ENCODE measurements at regions not wholly inside any gene's neighbourhood (a gene's known extent, or its start where the extent isn't known, plus 50 kb on each side); places are given as distances from the start of the nearest gene placed in this dataset.

DNA sequence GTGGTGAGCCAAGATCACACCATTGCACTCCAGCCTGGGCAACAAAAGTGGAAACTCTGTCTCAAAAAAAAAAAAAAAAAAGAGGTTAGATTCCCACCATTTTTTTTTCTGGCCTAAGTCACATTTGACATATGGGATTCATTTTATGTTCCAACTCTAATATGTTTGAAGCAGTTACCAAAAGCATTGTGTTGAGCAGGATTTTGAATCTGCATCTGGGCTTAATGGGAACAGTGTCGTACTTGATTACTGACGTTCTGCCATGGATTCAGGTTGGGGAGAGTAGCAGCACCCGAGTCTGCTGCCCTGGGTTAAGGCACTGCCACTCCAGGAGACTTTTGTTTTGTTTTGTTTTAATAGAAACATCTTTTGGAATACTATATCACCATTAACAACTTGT lies 348.7 kb upstream of the TBL1XR1 start:
- DNase-seq, result no peak

DNA sequence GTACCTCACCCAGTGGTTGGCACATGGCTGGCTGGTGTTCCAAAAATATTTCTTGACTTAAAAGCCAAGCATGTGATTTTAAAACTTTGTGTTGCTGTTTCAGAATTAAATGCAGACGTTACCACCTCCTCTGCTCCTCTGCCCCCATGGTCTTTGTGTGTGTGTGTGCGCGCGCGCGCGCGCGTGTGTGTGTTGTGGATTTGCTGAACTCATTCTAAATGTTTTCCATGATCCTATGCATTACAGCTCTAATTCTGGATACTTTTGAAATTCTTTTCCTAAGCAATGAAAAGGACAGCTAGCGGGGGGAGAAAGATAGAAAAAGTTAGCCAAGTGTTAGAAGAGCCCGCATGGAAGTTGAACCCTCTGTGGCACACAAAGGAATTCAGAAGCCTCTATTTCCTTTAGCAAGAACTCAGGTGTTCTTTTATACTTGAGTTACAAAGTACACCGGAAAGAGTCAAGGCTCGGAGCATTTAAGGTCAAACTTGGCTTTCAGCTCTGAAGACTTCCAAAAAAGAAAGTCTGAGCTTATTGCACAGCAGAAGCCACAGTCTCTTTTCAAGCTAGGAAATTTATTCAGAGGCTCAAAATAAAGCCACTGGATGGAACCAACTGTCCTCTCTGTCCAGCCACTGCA lies 350.5 kb upstream of the TBL1XR1 start:
- peak in 1 of 2 donors; percentile 14 for DNase-seq

DNA sequence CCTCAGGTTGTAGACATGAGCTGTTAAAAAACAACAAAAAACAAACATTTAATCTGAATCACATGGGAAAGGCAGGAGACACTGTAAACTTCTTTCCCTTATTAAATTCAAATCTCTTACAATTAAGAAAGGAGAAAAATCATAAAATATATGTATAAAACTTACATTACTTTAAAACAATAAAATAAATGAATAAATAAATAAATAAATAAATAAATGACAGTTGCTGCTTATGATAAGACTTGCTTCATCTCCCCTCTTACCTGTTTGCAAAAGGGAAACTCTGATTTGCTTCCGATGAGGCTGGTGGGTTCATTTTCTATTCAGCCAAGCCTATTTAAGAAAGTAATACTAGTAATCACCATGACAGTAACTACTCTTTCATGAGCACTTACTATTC lies 353.4 kb upstream of the TBL1XR1 start:
- DNase-seq, result no peak

DNA sequence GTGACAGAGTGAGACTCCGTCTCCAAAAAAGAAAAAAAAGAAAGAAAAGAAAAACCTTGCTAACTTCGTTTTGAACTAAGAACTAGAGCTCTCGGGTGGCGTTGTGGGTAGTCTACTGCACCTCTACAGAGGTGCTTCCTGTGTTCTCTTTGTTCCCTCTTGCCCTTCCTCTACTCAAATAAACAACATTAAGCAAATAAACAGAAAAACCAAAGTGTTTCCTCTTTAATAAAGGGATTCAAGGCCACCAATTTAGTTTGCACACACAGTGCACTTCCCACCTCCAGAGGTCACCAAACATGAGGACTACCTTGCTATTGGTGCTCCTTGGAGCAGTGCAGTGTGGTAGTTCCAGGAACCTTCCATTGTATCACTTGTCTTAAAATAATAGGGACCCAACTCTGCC lies 354.2 kb upstream of the TBL1XR1 start:
- peak in 1 of 2 donors; percentile 25 for DNase-seq

DNA sequence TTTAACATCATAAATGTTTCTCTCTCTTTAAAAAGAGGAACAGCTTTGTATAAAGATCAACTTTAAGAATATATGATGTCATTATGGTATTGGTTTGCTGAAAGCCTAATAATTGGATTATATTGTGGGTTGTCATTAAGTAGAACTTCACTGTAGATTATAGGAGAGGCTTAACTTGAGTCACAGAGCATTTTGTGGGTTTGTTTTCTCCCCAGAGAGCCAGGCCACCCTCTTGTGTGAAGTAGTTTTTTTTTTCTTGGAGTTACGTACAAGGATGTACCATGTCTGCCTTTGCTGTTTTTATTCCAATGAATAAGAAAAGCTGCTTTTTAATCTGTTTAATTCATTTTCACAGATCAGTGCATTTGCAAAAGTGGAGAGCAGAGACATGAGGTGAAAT lies 354.8 kb upstream of the TBL1XR1 start:
- DNase-seq, result no peak

DNA sequence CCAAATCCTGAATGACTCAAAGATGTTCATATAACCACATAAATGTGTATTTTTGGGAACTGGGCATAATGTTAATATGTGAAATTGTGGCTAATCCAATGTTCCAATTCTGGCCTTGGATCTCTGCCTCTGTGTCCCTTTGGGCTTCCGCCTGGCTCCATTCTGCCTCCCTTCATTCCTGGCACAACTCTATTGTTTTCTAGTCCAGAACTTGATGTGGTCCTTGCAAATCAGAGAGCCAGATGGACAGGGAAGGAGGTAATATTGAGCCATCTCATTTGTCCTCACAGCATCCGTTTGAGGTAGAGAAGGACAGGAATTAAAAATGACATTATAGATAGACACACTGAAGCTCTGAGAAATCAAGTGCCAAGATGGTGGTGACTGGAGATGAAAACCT lies 355.7 kb upstream of the TBL1XR1 start:
- no peak for DNase-seq

DNA sequence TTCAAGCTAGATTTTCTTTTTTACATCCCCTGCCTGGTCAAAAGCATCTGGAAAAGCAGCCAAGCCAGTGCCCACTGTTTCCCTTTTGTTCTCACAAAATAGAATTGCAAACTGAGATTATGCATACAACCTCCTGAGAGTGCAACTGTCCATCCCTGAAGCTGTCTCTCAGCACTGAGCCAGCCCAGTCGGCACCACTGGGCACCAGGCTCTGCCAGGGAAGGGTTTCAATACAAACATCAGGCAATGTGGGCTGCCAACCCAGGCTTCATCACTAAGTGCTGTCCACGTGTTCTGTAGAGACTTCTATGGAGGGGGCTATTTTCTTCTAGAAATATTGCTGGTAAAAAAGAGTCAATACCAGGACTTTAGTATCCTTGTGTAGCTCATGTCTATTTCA lies 356.3 kb upstream of the TBL1XR1 start:
- no peak for DNase-seq

DNA sequence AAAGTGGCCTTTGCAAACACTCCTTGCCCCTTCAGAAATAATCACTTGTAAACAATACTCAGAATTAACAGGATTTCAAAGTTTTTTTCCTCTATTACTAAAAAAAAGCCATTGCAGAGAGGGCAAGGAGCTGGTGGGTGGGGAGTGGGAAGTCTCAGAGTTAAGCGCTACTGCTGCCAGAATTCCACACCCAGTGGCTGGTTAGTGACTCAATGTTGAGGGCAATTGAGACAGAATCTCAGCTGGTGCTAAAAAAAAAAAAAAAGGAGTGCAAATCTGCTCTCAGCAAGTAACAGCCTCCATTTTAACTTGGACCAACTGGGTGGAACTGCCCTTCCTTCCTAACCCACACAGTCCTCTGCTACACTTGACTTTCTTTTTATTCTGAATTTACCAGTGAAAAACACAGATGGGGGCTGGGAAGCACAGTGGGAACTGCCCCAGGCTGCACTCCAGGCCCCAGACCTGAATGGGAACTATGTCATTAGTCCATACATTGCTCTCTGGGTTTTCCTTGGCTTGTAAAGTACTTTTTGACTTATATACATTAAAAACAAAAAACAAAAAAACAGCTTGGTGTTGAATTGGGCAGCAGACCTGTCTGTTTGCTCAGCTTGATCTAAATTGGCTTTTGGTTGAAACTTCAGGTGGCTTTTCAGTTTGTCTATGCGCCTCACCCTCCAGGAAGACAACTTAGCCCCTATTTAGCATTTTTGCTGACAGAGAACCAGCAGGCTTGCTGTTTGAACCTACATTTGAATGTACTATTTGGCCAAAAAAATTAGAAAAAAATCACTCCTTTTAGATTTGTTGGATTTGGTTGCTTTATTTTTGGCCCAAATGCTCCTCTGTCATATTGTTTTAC lies 357.8 kb upstream of the TBL1XR1 start:
- DNase-seq, result peak in 1 of 2 donors; percentile 13

DNA sequence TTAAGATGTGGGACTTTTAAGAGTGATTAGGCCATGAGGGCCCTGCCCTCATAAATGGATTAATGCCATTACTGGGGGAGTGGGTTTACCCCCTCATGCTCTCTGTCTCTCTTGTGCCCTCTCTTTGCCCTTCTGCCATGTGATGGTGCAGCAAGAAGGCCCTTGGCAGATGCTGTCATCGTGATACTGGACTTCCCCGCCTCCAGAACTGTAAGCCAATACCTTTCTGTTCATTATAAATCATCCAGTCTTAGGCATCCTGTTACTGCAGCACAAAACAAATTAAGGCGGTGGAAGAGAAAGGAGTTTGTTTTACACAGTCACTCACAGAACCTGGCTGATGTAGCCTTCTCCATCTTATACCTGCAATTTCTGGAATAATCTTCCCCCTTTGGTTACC lies 360.3 kb upstream of the TBL1XR1 start:
- DNase-seq, result no peak

DNA sequence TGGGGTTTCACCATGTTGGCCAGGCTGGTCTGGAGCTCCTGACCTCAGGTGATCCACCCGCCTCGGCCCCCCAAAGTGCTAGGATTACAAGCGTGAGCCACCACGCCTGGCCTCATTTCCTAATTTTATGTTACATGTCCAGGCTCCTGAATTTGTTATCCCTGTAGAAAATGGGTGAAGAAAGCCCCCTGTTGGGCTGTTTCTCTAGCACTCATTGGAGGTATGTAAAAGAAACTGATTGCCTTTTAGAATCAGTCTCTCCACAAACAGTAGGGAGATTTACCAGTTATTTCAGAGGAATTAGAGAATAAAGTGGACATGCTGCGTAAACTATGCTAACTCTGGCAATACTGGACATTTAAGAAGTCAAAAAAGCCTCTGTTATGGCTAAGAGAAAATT lies 364.1 kb upstream of the TBL1XR1 start:
- DNase-seq, result no peak

DNA sequence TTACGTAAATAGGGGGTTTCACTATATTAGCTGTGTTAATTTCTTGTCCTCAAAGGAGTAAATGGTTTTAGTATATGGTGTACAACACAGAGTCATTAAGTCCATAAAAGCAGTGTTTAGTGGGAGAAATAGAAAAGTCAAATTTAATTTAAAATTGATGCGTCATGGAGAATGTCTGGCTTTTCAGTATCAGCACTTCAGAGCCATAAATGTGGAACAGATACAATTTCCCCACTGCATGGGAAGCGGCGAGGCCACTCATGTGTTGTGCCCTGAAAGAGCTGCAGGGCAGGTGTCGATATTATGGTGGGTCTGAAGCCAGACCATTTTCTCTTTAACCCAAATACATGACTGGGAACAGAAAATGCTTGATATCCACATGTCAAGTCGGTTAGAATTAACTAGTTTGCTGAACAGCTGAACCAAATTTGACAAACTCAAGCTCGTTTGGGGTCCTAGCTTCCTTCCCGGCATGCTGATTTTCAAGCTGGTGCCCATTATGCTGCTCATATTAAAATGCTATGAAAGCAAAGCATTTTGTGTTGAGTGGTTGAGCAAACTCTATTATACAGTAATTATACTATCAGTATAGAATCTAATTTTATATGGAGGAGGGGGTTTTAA lies 364.6 kb upstream of the TBL1XR1 start:
- no peak for DNase-seq

DNA sequence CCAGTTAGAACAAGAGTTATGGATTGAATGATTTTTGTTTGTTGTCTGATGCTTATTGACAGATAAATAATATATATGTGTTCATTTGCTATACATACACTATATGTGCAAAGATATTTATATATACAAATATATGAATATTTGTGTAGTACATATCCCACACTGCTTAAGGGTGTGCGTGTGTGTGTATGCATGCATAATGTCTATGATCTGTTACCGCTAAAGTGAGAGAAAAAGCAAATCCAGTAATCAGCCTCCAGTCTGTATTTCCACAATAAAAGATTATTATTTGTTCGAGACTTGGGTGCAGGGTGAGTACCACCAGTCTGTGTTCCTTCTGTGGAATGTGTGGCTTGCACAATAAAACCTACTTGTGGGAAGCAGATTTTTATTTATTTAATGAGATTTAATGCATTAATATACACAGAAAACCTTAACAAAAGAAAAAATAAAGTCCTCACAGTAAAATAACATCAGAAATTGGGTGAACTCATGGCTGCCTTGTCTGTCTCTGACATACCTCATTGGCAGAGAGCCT lies 366.0 kb upstream of the TBL1XR1 start:
- DNase-seq, result no peak

DNA sequence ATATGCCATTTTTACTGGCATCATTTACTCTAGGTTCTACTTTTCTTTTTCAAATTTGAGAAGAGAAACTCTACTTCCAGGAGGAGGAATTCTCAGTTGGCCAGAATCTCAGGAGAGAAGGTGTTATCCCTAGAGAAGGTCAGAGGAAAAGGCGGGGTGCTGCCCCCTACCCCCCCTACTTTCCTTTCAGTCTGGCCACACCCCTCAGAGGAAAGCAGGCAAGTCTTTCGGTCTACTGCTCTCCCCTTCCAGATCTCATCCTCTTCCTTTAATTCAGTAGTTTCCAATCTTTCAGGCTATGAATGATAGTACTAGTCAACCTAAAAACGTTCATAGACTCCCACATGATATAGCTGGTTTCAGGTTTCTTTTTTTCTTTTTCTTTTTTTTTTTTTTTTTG lies 366.5 kb upstream of the TBL1XR1 start:
- no peak for DNase-seq

DNA sequence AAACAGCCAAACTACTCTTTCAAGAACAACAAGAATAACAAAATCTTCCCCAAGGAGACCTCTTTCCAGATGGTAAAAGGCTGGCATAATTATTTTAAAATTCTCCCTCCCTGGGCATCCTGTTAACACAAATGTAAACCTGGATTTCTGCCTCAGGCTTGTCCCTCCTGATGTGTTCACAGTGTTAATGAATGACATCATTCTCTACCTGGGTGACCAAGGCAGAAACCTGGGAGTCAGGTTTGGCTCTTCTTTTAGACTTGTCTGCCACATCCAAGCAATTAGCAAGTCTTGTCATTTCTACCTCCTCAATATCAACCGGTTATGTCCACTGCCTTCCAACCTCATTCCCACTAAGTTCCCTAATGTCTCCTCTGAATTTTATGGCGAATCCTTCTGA lies 368.7 kb upstream of the TBL1XR1 start:
- DNase-seq, result no peak

DNA sequence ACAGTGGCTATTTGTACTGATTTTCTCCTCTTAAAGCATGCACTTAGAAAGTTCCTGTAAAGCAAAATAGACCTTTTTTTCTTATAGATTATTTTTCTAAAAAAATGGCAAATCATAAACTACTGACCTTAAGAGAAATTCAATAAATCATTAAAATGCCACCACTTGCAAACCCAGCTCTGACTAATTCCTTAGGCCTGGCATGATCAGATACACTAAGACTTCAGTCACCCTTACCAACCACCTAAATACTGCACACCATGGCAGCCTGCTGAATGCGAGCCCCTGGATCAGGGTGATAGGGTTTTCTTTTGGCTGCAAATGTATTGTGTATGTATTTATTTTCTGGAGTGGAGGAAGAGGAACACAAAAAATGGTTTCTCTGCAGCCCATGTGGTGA lies 370.6 kb upstream of the TBL1XR1 start:
- DNase-seq, result no peak

DNA sequence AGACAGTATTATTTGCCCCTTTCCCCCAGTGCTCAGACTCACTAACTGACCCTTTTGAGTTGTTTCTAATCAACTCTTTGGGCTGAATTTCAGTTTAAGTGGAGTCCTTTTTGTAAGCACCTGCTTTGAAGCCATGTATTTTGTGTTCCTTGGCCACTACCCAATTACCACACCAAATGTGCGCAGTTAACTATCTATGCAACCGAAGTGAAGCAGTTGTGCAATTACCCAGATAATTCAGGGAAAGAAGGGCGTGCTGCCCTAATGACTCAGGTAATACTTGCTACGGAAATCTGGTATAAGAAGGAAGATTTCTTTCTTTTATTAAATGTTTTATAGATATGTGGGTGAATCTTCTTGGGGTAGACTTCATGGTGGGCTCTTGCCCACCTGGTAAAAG lies 371.9 kb upstream of the TBL1XR1 start:
- DNase-seq, result no peak

DNA sequence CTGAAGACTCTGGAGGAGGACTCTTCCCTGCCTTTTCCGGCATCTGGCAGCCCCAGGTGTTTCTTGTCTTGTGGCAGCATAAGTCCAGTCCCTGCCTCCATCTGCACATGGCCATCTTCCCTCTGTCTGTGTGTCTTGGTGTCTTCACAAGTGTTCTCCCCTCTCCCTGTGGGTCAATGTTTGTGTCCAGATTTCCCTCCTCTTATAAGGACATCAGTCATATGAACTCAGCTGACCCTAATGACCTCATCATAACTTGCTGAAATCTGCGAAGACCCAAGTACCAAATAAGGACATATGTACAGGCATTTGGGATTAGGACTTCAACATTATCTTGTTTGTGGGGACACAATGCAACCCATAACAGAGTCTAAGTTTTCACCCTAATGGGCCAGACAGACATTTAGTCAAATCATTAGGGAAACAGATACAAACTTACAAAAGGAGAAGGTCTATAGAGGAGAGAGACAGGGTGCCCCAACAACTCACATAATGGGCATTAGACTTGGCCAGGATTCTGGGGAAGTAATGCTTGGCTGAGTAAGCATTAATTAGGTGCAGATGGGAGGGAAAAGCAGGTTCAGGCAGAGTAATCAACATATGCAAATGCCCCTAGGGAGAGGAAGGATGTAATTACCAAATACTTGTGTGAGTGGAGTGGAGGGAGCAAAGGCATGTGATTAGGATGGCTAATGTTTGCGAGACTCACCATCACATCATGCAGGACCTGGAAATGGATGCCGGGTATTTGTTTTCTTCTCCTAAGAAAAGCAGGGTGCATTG lies 372.8 kb upstream of the TBL1XR1 start:
- DNase-seq, result peak in 1 of 2 donors; percentile 16

DNA sequence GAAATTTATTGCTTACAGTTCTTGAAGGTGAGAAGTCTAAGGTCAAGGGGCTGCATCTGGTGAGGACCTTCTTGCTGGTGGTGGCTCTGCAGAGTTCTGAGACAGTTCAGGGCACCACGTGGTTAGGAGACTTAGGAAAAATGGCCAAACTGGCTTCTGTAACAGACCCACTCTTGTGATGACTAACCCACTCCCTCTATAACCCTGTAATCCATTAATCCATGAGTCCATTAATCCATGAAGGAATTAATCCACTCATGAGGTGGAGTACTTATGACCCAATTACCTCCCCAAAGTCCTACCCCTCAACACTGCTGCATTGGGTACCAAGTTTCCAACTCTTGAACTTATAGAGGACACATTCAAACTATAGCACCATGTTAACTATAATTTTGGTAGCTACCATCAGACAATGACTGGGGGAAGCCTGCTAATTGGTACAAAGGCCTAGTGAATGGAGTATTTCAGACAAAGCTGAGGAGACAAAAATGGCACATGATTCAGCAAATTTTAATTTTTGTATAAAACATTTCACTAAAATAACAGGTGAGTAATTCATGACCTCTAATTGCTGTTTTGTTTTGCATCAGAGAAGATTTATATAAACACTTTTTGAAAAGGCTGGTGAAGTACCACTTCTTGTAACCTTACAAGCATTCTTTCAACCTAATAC lies 374.1 kb upstream of the TBL1XR1 start:
- no peak for DNase-seq

DNA sequence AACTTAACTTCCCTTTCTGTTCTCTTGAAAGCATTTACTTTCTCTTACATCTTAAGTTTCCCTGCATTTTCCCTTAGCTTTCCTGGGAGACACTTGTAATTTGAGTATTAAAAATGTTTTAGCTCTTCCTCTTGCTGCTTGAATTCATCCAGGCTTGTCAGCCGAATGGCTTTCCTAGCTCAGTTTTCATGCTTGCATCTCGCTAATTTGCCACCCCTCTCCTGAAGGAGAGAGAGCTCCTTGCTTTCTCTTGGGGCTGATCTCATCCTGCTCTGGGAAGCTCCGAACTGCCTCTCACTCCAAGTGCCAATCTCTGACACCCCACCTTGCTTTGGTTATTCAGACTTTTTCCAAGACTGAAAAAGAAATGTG lies 374.6 kb upstream of the TBL1XR1 start:
- no peak for DNase-seq

DNA sequence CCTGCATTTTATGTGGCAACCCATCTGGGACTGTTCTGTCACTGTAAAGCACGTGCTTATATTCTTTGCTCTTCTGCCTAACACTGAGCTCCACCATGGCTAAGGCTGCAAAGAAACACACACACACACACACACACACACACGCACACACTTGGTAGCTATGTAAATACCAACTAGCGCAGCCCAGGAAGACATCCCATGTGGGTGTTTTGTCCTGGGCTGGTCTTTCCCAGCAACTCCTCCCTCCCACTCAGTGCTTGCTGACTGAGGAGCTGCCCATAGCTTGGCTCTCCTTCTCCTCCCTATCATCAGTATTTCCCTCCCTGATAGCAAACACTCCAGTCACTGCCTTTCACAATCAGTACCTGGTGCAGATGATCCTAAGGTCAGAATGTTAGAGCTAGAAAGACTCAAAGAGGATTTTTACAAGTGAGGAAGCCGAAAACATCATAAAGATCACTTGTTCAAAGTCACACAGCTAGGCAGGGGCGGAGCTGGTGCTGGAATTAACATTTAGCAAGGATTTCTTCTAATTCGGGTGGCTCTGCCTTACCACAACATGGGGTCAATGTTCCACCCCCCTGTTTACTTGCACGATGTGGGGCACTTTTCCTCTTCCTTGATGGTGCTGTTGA lies 377.1 kb upstream of the TBL1XR1 start:
- no peak for DNase-seq

DNA sequence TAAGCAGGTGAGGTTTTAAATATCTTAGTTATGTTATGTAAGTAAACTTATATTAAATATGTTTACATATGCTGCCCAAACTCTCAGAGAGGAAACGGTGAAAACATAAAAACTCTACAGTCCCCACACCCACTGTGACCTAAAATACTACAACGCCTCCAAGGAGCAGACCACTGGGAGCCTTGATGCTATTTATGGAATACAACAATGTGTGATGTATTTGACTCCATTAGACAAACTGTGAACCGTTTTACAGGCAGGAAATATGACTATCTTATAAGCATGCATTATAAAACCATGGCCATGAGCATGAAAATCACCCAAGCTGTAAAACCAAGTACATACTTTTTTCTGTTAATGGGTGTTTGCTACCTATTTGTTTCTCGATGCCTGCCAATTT lies 379.5 kb upstream of the TBL1XR1 start:
- DNase-seq, result no peak

DNA sequence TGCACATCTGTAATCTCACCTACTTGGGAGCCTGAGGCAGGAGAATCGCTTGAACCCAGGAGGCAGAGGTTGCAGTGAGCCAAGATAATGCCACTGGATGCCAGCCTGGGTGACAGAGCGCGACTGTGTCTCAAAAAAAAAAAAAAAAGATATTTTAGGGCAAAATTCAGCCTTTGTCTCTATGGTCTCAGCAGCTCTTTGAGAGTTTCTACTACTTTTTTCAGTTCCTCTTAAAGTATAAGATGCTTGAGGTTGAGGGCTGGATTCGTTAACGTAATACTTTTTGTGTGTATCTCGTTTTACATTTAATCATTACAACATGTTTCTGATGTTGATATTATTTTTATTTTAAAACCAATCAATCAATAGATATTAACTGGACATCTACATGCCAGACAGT lies 381.2 kb upstream of the TBL1XR1 start:
- no peak for DNase-seq
